ENCODE measurements at regions not wholly inside any gene's neighbourhood (a gene's known extent, or its start where the extent isn't known, plus 50 kb on each side); places are given as distances from the start of the nearest gene placed in this dataset.

DNA sequence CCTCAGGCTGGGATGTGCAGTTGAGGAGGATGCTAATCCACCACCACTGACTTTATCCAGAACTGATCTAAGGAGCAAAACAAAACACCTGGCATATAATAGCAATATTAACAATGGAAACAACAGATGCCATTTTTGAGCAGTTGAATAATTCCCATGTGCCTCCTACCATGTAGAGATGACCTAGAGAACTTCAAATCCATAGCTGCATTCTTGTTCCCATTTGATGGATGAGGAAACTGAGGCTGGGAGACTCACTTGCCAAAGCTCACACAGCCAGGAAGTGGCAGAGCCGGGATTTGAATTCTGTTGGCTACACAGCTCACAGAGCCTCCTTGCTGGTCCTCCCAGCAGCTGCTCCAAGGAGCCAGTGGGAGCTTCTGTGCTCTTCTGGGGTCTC lies 155.8 kb upstream of the MYL2 start:
- Histone ChIP-seq H3K36me3 (ENCODE audit: control insufficient read depth, insufficient read depth, low read length) (peaks cover 10% of the 10 kb centered on the region), H3K4me3 (ENCODE audit: low read depth, low read length) (no peak overlapping the region), H3K27me3 (ENCODE audit: control insufficient read depth, insufficient read depth, low read length) (no peaks in the 10 kb centered on the region)
- DNase-seq (ENCODE audit: low read depth) (no peak), FAIRE-seq (no peak)
- TF ChIP-seq, protein P1, sequence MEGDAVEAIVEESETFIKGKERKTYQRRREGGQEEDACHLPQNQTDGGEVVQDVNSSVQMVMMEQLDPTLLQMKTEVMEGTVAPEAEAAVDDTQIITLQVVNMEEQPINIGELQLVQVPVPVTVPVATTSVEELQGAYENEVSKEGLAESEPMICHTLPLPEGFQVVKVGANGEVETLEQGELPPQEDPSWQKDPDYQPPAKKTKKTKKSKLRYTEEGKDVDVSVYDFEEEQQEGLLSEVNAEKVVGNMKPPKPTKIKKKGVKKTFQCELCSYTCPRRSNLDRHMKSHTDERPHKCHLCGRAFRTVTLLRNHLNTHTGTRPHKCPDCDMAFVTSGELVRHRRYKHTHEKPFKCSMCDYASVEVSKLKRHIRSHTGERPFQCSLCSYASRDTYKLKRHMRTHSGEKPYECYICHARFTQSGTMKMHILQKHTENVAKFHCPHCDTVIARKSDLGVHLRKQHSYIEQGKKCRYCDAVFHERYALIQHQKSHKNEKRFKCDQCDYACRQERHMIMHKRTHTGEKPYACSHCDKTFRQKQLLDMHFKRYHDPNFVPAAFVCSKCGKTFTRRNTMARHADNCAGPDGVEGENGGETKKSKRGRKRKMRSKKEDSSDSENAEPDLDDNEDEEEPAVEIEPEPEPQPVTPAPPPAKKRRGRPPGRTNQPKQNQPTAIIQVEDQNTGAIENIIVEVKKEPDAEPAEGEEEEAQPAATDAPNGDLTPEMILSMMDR (IDR thresholded peaks at IDR 0.05; ENCODE audit: insufficient read depth, low read length, severe bottlenecking) = no peak

DNA sequence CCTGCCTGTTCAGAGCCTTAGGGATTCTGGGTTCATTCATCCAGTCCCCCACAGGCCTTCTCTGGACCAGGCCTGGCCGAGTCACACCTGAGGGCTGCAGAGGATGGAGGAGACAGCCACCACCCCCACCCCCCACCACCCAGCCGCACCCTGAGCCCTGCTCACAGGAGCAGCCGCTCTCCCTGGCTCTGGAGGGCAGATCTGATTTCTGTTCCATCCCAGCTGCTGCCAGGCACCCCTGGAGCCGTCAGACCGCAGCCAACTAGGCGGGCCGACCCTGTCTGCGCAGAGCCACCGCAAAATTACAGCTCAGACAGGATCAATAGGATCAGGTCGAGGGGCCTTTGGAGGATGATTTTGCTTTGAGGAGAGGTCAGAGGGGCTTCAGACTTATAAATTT lies 154.6 kb upstream of the MYL2 start:
- FAIRE-seq (no peak), DNase-seq (ENCODE audit: low read depth) (no peak)
- peaks cover 11% of the 10 kb centered on the region for H3K36me3 ChIP-seq (ENCODE audit: control insufficient read depth, insufficient read depth, low read length)
- no peak overlapping the region for H3K4me3 ChIP-seq (ENCODE audit: low read depth, low read length)
- TF ChIP-seq, protein P1 (IDR thresholded peaks at IDR 0.05; ENCODE audit: insufficient read depth, low read length, severe bottlenecking) = no peak
- H3K27me3 ChIP-seq (ENCODE audit: control insufficient read depth, insufficient read depth, low read length) = no peaks in the 10 kb centered on the region

DNA sequence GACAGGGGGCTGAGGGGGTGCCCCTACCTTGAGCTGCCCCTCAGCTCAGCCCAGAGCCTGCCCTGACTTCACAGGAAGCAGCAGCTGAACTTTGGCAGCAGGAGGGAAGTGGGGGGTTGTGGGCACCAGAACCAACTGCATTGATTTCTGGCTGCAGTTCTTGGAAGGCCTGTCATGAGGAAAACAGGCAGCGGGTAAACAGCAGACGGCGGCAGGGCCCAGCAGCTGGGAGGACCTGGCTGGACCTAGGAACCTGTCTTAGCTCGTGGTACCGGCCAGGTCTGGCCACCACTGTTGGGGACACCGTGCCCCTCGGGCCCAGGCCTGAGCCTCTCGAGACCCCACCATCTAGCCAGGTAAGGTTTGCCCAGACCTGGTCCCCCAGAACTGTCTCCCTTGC lies 154.2 kb upstream of the MYL2 start:
- Histone ChIP-seq H3K36me3 (ENCODE audit: control insufficient read depth, insufficient read depth, low read length) (peaks cover 11% of the 10 kb centered on the region), H3K4me3 (ENCODE audit: low read depth, low read length) (no peak overlapping the region), H3K27me3 (ENCODE audit: control insufficient read depth, insufficient read depth, low read length) (no peaks in the 10 kb centered on the region)
- TF ChIP-seq, protein P1 (IDR thresholded peaks at IDR 0.05; ENCODE audit: insufficient read depth, low read length, severe bottlenecking) = no peak
- DNase-seq (ENCODE audit: low read depth) = no peak
- no peak for FAIRE-seq

DNA sequence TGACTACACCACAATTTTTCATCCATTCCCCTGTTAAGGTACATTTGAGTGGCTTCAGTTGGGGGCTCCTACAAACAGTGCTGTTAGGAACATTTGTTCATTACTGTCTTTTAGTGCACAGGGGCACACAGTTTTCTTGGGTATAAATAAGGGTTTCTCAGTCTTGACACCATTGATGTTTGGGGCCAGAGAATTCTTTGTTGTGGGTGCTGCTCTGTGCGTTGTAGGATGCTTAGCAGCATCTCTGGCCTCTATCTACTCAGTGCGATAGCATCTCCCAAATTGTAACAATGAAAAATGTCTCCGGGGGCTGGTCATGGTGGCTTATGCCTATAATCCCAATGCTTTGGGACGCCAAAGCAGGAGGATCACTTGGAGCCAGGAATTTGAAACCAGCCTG lies 153.0 kb upstream of the MYL2 start:
- no peak for DNase-seq (ENCODE audit: low read depth)
- TF ChIP-seq, protein P1 (IDR thresholded peaks at IDR 0.05; ENCODE audit: insufficient read depth, low read length, severe bottlenecking) = no peak
- H3K36me3 ChIP-seq (ENCODE audit: control insufficient read depth, insufficient read depth, low read length) = peaks cover 8% of the 10 kb centered on the region
- H3K4me3 ChIP-seq (ENCODE audit: low read depth, low read length) = no peak overlapping the region
- no peaks in the 10 kb centered on the region for H3K27me3 ChIP-seq (ENCODE audit: control insufficient read depth, insufficient read depth, low read length)
- FAIRE-seq = no peak

DNA sequence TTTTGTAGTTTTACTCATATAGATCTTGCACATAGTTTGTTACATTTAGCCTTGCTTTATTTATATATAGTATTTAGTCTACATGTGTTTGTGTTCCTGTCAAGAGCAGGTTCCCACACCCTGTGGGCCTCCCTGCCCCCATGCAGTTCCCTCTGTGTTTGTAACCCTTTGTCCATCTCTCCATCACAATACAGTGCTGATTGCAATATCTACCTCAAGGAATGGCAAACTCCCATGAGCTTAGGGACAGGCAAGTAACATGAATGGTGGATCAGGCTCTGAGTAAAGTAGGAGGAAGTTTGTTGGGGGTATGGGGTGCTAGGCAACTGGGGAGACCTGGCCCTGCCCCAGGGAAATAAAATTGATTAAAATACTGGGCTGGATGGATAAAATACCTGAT lies 151.9 kb upstream of the MYL2 start:
- Histone ChIP-seq H3K27me3 (ENCODE audit: control insufficient read depth, insufficient read depth, low read length) (no peaks in the 10 kb centered on the region), H3K4me3 (ENCODE audit: low read depth, low read length) (no peak overlapping the region), H3K36me3 (ENCODE audit: control insufficient read depth, insufficient read depth, low read length) (peaks cover 8% of the 10 kb centered on the region)
- FAIRE-seq = no peak
- DNase-seq (ENCODE audit: low read depth) = no peak
- TF ChIP-seq, protein P1 (IDR thresholded peaks at IDR 0.05; ENCODE audit: insufficient read depth, low read length, severe bottlenecking) = no peak

DNA sequence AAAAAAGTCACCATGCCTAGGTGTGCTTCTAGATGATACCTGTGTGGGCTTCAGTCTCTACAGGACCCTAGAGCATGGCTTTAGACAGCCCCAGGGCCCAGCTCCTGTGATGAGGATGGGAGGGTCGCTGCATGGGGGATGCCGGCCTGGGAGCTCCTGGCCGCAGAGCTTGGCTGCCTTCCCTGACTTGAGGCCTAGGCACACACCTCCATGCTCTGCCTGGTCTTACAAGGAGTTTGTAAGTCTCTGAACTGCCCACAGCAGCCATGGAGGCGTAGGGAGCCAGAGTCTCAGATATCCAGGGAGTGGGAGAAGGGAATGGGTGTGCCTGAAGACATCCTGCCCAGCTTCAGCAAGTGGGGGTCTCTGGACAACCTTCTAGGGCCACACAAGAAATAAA lies 149.5 kb upstream of the MYL2 start:
- Histone ChIP-seq H3K27me3 (ENCODE audit: control insufficient read depth, insufficient read depth, low read length) (no peaks in the 10 kb centered on the region), H3K4me3 (ENCODE audit: low read depth, low read length) (no peak overlapping the region), H3K36me3 (ENCODE audit: control insufficient read depth, insufficient read depth, low read length) (peaks cover 6% of the 10 kb centered on the region)
- TF ChIP-seq, protein P1 (IDR thresholded peaks at IDR 0.05; ENCODE audit: insufficient read depth, low read length, severe bottlenecking) = no peak
- DNase-seq (ENCODE audit: low read depth) = no peak
- FAIRE-seq = no peak

Data from bronchial epithelial cell (primary cell).